Islet precursor cell (in vitro differentiated cells): ENCODE measurements at regions not wholly inside any gene's neighbourhood (a gene's known extent, or its start where the extent isn't known, plus 50 kb on each side); places are given as distances from the start of the nearest gene placed in this dataset.

Source experiments
- DNase-seq: peaks from one replicate; pipeline ENCODE4 v3.0.0-alpha.2; 2018

DNA sequence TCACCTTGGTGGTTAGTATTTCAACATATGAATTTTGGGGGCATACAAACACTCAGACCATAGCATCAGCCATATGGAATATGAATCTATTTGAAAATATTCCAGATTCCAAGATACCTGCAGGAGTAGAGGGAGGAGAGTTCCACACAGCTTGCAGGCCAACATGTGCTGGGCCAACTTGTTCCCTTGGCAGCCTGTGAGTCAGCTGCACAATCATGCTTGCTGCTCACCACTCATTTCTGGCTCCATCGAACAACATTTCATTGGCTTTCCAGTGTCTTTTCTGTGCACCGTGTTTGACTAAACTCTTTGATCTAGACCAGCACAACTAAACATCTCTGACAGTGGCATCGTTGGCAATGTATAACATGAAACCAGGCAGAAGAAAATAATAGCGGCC is 282.5 kb upstream of the RASGEF1B start:
- no peak for DNase-seq

- DNase-seq = no peak
Measured at GRCh38 chr4:81751531-81752289, 280.0 kb upstream of the RASGEF1B start.

DNA sequence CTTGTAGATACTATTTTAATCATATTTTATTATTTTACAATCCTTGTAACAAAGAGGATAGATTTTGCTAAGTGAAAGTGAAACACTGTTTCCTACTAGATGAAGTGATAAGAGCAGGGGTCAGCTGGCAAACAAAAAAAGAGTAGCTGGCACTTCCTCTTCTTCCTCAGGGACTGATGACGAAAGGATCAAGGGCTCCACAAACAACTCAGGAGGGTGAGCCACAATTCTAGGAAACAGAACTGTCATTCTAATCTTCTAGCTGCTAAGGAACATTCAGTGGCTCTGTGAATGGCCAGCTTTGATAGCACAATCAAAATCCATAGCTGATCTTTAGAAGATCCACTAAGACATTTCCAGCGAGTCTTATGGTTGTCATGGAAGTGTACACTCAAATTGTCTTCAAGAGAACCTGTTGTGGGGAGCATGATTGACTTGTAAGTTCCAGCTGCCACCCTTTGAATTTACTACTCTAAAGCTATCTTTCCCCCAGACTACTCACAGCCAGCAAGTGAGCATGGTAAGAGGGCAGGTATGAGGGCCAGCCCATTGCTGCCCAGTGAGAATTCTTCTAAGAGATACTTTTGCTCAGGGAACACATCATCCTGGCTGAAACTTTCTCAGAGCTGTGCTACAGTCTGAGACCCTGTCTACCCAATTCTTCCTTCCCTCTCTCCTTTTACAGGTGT is 275.7 kb upstream of the RASGEF1B start:
- no peak for DNase-seq

DNA sequence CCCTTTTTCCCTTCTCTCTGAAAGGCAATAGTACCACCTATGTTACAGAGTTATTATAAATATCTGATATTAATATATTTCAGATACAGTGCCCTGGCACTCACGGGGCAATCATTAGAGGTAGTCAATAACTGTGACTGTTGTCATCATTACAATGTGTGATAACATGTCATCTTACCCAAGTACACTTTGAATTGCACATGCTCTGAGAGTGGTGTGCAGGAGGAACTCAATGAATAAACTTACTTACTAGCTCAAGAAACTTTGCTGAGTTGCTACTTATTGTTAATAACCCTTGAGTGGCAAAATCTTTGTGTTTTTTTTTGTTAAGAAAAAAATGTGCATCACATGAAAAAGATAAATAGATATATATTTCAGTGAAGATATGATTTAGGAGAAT is 275.1 kb upstream of the RASGEF1B start:
- no peak for DNase-seq

DNA sequence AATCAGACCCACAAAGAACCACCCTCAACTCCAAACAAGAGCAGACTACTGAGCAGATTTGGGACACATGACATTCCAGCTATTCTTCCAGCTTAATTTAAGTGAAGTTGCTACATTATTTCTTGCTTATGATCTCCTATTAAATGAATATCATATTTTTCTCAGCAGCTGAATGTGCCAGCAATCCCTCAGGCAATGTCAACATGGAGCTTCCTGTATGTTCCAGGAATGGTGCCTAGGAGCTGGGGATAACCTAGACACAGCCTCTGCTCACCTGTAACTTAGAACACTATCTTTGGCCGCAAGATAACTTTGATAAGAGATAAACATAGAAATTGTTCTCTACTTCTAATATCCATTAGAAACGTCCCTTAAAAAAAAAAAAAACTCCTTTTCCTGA is 274.4 kb upstream of the RASGEF1B start:
- no peak for DNase-seq

GRCh38 chr4:81745050-81745449 is 273.3 kb upstream of the RASGEF1B start:
- no peak for DNase-seq

GRCh38 chr4:81743731-81744435 is 272.2 kb upstream of the RASGEF1B start:
- DNase-seq = no peak

- no peak for DNase-seq
Measured at GRCh38 chr4:81740487-81740886, 268.8 kb upstream of the RASGEF1B start.

DNA sequence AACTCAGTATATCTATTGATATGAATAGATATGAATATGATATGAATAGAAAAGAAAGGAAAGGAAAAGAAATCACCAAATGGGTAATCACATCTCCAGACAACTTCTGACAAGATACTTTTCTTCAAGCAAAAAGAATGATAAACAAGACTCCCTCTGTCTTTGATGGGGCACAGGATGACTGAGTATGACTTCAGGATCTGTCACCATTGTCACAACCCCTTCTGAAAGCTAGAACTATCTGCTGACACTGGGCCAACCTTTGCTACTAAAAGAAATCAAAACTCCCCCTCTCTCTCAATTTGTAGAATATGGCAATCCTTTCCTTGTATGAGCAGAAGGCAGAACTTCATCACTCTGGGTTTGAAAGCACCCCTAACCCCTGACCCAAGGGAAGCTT is 267.2 kb upstream of the RASGEF1B start:
- DNase-seq = no peak

- no peak for DNase-seq
Measured at GRCh38 chr4:81737865-81738559, 266.3 kb upstream of the RASGEF1B start.

GRCh38 chr4:81736324-81736723 is 264.6 kb upstream of the RASGEF1B start:
- DNase-seq = no peak

DNA sequence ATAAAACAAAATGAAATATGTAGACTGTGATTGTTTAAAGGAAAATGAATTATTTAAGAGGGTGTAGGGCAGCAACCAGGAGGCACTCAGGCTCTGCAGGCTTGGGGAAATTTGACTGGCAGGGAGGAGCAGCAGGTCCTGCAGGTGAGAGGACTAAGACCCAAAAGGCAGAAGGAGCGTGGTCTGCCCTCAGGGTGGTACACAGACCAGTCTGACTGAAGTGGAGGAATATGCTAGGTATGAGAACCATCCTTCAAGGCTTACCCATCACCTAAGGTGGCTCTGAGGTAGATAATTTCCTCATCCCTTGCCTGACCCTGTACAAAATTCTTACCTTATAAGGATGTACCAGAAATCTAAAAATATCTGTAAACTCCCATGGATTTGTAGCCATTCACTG is 261.3 kb upstream of the RASGEF1B start:
- DNase-seq = peak; percentile 74

- DNase-seq = peak; percentile 96
Measured at GRCh38 chr4:81724925-81725329, 253.2 kb upstream of the RASGEF1B start.

DNA sequence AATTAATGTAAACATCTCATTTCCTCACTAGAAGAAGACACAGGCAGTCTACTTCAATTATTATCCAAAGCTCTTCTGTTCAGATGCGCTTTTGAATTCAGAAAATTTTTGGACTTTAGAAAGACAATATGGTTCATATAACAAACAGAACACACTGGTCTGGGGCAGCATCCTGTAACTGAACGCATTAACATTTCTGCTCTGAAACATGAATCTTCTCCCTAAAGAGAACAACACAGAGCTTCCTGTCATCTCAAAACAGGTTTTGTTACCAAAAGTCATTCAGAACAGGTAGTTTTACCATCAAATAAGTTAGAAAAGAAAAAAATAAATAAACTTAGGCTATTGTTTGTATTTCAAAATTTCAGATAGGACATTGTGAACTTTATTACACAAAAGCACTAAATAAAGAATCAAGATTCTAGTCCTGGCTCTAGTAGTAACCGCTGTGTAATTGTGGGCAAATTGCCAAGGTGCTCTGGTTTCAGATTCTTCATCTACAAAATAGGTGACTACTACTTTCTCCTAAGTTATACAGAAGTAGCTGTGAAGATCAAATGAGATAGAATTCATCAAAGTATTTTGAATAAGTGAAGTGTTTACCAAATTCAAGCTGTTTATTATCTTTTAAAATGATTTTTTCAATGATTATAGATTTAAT is 252.3 kb upstream of the RASGEF1B start:
- DNase-seq = no peak

DNA sequence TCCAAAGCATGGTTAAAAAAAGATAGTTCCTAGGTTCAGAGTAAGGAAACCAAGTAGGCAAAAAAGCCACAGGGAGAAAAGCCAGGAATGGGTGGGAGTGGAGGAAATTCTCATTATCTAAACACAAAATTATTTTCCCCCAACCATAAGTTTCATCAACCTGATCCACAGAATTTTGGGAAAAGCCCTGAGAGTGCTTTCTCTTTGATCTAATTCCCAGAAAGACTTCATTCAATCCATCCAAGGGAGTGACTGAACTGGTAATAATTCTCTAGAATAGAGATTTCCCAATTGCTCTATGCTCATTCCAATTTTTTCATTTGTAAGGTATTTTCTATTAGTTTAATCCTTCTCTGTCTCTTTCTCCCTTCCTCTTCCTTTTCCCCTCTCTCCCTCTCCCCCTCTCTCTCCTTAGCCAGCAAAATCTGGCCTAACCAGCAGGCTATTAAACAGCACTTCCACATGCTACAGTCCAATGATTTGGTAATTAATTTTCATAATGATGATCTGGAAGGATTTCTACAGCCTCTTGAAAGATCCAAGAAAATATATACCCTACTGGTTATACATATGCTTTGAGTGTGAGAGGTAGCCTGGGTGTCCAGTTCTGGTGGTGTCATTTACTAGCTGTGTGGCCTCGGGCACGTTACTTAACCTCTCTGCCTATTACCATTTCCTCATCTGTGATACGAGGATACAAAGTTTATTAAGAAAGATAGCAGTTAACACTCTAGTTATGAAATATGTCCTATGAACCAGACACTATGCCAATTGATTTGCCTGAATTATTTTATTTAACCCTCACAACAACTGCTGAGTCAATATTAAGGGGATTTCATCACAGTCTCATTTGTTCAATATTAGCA is 251.5 kb upstream of the RASGEF1B start:
- DNase-seq = no peak

DNA sequence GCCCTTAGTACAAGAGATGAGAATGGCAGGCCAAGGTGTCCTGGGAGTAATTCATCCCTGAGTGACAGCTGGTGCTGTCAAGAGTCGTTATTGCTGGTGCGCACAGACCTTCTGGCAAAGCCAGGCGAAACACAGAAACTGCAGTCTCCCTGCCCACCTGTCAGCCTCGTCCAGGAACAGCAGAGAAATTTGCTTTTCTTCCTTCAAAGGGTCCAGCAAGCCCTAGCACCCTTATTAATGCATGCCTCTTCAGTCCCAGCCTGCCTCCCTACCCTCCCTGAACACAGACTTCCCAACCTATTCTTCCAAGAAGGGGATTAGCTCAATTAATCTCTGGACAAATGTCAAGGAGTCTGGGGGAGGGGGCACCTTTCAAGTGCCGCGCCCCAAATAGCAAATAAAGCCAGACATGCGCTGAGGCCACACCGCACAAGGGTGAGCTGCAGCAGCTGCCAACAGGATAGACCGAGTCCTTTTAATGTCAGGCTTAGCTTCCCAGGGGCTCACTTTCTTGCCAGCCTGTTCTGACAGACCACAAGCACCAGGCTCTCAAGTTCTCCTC is 250.7 kb upstream of the RASGEF1B start:
- DNase-seq = no peak

DNA sequence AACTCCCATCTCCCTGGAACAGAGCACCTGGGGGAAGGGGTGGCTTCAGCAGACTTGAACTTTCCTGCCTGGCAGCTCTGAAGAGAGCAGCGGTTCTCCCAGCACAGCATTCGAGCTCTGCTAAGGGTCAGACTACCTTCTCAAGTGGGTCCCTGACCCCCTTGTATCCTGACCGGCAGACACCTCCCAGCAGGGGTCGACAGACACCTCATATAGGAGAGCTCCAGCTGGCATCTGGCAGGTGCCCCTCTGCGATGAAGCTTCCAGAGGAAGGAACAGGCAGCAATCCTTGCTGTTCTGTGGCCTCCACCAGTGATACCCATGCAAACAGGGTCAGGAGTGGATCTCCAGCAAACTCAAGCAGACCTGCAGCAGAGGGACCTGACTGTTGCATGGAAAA is 244.1 kb upstream of the RASGEF1B start:
- no peak for DNase-seq

DNA sequence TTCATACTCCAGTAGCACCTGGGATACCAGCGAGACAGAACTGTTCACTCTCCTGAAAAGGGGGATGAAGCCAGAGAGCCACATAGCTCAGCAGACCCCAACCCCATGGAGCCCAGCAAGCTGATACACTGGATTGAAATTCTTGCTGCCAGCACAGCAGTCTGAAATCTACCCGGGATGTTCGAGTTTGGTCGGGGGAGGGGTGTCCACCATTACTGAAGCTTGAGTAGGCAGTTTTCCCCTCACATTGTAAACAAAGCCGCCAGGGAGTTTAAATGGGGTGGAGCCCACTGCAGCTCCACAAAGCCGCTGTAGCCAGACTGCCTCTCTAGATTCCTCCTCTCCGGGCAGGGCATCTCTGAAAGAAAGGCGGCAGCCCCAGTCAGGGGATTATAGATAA is 243.7 kb upstream of the RASGEF1B start:
- DNase-seq = peak; percentile 73

DNA sequence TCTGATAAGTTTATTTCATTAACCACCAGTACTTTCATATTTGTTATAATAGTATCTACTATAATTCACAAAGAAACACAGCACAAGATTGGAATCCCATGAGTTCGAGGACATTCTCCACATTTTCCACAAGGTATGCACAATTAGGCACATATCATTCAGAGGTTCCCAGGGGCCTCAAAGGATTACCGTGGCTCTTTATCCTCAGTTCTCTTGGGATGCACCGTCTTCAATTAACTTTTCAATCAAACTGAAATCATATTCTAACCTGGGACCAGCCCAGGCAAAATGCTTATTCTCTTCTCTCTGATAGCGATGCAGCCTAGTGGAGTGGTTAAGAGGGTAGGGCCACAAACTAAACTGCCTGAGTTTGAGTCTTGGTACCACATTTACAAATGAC is 242.6 kb upstream of the RASGEF1B start:
- no peak for DNase-seq

GRCh38 chr4:81712714-81713113 is 241.0 kb upstream of the RASGEF1B start:
- DNase-seq = no peak

DNA sequence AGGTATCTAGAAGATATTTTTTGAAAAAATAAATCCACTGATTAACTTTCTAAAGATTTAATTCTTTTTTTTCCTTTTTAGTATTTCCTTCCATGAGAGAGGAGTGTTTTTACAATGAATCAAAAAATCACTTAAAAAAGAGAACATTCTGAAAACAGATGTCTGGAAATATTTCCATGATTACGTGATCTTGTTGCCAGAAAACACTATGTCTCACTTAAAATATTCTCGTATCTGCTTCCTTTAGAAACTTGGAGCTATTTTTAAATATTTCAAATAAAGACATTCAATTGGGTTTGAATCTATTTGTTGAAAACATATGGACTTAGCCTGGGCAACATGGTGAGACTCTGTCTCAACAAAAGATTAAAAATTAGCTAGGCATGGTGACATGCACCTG is 232.8 kb upstream of the RASGEF1B start:
- DNase-seq = no peak

DNA sequence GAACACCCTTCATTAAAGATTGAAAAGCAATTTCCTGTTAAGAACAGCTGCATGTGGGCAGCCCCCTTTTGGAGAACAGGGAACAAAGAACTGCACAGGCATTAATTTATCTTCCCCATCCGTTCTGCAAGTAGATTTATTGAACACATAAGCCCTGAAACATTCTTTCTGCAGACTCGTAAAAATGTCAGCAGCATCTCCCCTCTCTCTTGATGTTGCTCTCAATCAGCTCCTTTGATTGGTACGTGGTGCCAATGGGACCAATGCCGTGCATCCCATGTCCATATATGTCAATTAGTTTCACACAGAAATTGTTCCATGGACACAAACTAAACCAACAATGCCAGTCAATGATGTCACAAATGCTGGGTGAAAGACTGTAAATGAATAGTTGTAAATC is 228.5 kb upstream of the RASGEF1B start:
- no peak for DNase-seq
